Left cardiac atrium (tissue), 4 donors: ENCODE measurements at regions not wholly inside any gene's neighbourhood (a gene's known extent, or its start where the extent isn't known, plus 50 kb on each side); places are given as distances from the start of the nearest gene placed in this dataset.
"Not testable (repeated sequence)": the region's sequence is repeated elsewhere in the genome, so short reads cannot be mapped to it uniquely, and the experiment has no call there.

Experiments used
- ATAC-seq, 2 donors: fragments of 200-7000 bp; cut with Tn5 transposase; one replicate each; pipeline ENCODE4 v1.9.1; 2020; ENCODE audit warnings: mild to moderate bottlenecking in 2 of 2, moderate library complexity in 2 of 2
- DNase-seq: peaks from one replicate; pipeline ENCODE4 v3.0.0-alpha.2; 2020
- intact Hi-C, 2 donors: fragments of 100-400 bp; cut with DNase I; formaldehyde crosslinking; loops; one replicate each; pipeline versions ENCODE4 v1.14.1 to v1.15.1; 2022 to 2023
- donor health status: DM: no; HTN: yes; CAD: no.
- donor health status: DM: no; HTN: yes; CAD: no; lungs with severe emphysema.
- donor health status: DM: yes; HTN: yes; CAD: no.
- donor health status: Dilated cardiomyopathy.

DNA sequence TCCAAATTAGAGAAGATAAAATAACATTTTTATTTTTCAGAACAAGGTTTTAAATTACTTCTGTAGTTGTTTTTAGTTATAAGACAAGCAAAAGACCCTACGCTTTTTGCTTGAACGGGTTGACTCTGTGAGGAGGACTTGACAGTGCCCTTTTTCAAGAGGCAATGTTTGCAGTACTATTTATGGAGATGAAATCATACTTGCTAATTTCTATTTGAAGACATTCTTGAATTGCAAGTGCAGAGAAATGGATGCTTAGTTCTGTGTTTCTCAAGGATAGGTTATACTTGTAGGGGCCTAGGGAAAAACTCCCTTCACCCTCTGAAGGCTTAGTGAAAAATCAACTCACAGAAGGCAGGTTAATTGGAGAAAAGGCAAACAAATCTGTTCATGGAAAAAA, 1229.5 kb downstream of the REEP3 start:
- no peak for DNase-seq
- intact Hi-C loops: no loop called here

DNA sequence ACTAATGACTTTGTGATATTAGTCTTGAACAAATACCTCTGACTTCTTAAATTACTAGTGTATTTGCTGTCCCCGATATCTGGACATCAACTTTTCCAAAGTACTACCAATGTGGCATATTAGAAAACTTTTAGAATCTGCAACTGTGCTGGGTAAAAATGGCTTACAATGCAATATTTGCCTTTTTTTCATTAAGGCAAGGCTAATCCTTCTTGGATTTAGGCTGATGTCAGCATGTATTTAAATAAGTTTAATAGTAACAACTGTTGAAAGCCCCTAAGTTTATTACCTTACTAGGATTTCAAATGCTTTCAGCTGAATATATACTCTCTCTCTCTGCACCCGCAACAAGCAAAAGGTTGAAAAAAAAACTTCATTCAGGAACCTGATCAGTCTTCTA, 1232.3 kb downstream of the REEP3 start:
- no peak for DNase-seq
- ATAC-seq: no peak
- intact Hi-C loops: no loop called here

More for the DNA sequence above, 1229.5 kb downstream of the REEP3 start:
- ATAC-seq: no peak

DNA sequence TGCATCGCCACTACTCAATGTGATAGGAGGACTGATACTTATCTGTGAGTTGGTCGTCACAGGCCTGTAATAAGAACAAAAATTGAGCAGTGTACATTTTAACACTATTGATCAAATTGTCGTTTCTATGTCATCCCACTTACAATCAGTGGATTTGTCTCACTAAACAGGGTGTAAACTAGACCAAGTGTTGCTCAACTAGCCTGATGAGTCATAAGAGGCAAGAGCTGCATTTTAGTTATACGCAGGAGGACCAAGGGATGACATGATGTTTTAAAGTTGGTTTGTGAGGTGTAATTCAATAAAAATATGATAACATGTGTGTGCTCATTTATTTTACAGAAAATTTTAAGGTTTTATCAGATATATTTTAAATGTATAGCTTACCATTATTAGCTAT, 1239.2 kb downstream of the REEP3 start:
- ATAC-seq: no peak
- intact Hi-C loops: no loop called here
- no peak for DNase-seq

DNA sequence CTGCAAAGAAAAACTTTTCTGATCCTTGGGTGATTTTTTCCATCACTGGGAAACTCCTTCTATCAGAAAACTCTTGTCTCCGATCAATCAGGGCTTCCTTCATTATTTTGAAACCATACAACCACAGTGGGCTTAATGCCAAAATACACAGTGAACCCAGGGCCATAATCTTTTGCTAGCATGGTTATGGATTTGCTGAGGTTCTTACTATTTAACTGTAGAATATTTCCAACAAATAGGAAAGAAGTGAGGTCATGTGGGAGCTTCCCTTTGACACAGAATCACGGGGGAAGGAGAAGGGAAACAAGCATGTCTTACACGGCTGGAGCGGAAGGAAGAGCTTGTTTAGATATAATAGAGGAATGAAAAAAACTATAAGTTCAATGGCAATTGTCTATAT, 1241.7 kb downstream of the REEP3 start:
- no peak for ATAC-seq
- intact Hi-C loops: no loop called here

DNA sequence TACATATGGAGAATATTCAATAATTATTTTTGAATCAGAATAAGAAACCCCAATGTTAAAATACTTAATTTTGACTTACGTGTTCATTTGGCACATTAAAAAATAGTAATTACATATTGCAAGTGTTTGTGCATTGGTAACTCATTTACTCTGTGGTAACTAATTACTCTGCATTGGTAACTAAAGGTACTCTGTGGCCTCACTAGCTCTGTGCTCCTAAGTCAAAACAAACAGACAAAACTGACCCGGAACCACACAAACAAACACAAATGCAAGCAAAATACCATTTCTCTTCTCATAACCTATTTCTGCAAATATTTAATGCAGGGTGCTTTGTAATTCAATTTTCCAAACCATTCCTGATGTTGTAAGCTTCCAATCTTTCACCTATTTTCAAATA, 1244.3 kb downstream of the REEP3 start:
- DNase-seq (no peak), ATAC-seq (no peak)
- intact Hi-C loops: no loop called here

More for the DNA sequence above, 1241.7 kb downstream of the REEP3 start:
- DNase-seq: no peak

DNA sequence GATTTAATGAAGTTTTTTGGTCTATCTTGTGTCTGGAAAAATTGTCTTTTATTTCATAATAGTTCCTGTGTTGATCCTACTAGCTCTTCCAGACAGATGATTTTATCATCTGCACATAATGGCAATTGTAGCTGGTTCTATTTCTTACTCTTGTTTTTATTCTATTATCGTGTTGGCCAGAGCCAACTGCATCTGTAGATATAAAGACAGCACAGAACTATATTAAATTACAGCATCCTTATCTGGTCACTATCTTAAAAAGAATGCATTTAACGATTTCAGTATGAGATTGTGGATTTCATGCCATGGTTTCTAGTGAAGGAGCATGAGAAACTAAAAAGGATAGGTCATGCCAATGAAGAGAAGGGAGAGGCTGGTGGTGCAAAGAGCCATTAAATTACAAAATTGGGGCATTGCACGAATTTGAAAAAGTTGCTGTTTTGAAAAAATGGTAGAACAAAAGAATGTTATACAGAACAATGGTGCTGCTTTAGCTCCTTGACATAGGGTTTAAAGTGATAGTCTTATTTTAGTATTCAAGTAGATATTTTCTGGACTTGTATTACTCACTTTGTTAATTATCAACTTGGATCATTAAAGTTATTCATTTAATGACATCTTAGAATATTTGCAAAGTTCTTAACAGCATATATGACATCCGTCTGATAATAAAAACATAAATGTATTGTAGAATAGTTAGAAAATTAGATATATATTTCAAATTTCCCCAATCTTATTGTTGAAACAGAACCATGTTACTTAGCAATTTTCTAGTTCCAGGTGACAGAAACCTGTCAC, 1250.3 kb downstream of the REEP3 start:
- intact Hi-C loops: no loop called here
- no peak for DNase-seq
- ATAC-seq: no peak

DNA sequence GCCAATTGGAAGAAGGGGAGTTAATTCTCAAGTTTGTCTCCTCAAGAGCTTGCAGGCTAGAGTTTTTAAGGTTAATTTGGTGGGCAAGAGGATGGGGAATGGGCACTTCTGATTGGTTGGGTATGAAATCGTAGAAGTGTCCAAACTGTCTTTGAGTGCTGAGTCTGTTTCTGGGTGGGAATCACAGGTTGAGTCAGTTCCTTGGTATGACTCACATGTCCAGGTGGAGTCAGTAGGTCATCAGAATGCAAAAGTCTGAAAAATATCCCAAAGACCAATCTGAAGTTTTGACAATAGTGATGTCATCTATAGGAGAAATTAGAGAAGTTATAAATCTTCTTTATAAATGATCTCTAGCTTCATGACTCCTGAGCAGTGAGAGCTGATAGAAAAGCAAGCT, 1252.2 kb downstream of the REEP3 start:
- DNase-seq (no peak), ATAC-seq (no peak)
- intact Hi-C loops: no loop called here

DNA sequence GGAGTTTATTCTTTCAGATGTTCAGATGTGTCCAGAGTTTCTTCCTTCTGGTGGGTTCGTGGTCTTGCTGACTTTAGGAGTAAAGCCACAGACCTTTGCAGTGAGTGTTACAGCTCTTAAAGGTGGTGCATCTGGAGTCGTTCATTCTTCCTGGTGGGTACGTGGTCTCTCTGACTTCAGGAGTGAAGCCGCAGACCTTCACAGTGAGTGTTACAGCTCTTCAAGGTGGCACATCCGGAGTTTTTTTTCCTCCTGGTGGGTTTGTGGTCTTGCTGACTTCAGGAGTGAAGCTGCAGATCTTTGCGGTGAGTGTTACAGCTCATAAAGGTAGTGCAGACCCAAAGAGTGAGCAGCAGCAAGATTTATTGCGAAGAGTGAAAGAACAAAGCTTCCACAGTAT, 1263.2 kb downstream of the REEP3 start:
- DNase-seq, intact Hi-C loops, ATAC-seq: not testable (repeated sequence)

DNA sequence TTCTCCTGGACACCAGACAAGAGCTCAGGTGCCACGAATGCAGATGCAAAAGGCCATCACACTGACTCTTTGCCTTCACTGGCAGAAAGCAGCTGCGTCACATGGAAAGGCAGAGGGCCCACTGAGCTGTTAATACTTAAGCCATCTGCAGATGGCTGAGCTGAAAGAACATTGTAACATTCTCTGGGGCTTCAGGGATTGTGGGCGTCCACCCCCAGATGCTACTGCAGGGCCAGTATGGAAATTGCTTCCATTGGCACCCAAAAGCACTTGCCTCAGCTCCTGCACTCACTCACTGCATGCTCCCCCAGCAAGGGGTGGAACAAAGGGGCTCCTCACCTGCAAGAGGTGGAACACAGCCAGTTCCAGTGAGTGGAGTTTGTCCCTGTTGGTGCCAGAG, 1264.6 kb downstream of the REEP3 start:
- DNase-seq: no peak
- intact Hi-C loops: no loop called here
- ATAC-seq: no peak

DNA sequence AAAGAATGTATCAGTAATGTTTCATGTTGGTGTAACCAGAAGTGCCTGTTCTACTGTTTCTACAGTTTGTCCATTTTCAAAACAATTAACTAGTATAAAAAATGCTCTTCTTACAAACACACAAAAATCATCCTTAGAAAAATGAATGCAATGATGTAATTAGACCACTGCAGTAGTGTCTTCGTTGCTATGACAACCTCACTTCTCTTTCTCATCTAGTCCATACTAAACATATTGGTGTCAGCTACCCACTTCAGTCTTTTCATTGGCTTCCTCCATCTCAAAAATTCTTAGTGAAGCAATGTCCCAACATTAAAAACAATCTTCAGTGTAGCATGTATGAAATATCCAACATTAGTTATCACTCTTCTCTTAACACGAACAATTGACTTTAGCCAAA, 1265.8 kb downstream of the REEP3 start:
- DNase-seq: no peak
- ATAC-seq: no peak
- intact Hi-C loops: no loop called here

DNA sequence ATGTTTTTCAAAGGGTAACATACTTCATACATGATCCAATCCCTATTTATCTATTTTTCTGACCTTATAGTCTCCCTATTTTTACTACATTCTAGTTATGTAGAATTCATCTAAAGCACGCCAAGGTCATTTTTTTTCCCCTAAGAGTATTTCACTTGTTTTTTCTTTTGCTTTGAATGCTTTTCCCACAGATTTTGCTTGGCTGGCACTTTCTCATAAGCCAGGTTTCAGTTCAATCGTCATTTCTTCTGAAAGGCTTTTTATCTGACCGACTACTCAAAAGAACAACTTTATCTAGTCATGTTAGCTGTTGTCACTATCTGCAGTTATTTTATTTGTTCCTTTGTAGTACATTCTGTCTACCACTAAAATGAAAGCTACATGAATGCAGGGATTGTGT, 1274.6 kb downstream of the REEP3 start:
- intact Hi-C loops: no loop called here
- DNase-seq (no peak), ATAC-seq (no peak)

DNA sequence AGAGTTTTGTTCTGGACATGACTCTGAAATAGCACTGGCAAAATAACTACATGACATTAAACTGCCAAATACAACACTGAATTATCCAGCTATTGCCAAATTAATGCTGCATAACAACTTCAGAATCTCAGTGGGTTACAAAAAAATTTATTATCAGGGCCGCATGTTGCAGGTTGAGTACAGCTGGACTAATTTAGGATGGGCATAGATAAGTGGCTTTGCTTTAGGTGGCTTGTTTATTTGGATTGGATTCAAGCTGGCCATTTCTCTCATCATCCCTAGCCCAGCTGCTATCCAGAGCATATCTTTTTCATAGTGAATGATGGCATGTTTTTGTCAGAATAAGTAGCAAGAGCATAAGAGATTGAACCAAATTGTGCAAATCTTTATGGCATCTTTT, 1277.1 kb downstream of the REEP3 start:
- intact Hi-C loops: no loop called here
- no peak for DNase-seq
- ATAC-seq: no peak

DNA sequence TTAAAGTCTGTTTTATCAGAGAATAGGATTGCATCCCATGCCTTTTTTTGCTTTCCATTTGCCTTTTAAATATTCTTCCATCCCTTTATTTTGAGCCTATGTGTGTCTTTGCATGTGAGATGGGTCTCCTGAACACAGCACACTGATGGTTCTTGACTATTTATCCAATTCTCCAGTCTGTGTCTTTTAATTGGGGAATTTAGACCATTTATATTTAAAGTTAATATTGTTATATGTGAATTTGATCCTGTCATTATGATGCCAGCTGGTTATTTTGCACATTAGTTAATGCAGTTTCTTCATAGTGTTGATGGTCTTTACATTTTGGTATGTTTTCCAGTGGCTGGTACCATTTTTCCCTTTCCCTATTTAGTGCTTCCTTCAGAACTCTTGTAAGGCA, 1287.0 kb downstream of the REEP3 start:
- DNase-seq, ATAC-seq, intact Hi-C loops: not testable (repeated sequence)

DNA sequence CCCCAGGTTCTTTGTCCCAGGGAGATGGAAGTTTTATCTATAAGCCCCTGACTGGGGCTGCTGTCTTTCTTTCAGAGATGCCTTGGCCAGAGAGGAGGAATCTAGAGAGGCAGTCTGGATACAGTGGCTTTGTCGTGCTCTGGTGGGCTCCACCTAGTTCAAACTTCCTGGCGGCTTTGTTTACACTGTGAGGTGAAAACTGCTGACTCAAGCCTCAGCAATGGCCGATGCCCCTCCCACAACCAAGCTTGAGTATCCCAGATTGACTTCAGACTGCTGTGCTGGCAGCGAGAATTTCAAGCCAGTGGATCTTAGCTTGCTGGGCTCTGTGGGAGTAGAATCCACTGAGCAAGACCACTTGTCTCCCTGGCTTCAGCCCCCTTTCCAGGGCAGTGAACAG, 1288.8 kb downstream of the REEP3 start:
- intact Hi-C loops, ATAC-seq: not testable (repeated sequence)

DNA sequence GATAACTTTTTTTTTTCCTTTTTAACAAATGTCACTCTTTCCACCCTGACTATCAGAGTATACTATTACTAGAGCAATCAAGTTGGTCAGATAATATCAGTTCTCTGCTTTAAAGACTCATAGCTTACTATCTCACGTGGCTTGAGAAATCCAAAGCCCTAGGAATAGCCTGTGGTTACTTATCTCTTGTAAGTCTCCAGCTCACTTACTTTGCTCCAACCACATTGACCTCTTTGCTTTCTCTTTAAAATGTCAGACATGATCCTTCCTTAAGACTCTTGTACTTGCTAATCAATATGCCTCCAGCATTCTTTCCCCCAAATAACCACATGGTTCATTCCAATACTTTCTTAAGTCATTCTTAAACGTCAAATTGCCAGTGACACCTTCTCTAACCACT, 1292.2 kb downstream of the REEP3 start:
- intact Hi-C loops: no loop called here
- ATAC-seq (no peak), DNase-seq (no peak)

More for the DNA sequence above, 1288.8 kb downstream of the REEP3 start:
- DNase-seq: not testable (repeated sequence)

DNA sequence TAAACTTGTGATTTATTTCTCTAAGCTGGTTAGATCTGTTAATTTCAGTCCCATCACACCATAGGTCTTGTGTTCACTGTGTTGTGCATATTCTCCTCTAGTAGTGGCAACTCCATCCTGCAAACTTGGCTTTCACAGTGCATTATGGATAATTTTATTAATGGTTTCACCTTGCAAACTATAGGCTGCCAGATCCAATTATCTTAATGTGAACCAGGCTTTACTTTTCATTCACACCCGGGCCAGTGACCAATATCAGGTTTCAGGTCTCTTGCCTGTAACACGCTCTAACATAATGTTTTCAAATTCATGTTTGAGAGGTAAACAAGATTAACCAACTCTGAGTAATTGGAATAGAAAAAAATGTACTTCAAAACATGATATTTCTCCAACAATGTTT, 1293.0 kb downstream of the REEP3 start:
- ATAC-seq: no peak
- intact Hi-C loops: no loop called here
- DNase-seq: no peak

DNA sequence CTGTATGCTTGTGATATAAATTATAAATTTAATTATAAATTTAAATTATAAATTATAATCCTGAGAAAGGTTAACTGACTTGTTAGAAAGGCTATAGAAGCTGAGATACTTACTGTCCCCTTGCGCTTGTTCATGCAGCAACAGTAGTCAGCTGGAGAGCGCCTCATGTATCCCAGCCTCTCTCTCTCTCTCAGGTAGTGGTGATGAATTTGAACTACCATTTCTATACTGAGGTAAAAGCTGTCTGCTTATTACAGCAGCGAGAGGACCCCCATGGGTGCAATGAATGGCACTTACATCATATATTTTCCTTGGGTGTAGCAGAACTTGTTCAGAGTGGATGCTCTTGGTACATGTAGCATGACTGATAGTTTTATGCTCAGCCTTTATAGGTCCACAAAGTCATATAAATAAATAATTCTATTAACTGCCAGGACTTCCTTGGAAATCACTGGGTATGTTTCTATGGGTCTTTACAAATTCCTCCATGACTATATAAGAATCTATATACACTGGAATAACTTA, 1308.7 kb downstream of the REEP3 start:
- ATAC-seq (no peak), DNase-seq (no peak)
- intact Hi-C loops: no loop called here

DNA sequence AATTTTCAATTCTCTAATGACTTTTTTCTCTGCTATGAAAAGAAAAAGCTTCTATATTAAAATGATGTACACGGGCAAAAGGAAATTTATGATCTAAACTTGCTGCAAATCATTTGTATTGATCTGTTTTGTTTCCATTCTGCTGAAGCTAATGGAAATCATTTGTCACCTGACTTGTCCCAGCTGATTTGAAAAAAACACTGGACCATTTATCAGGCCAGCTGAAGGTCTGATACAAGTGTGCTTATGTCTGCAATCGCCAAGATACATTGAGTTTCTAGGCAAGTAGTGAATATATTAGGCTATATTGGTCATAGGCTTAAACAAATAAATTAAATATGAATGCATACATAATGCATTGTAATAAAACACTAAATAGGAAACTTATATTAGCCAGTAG, 1309.7 kb downstream of the REEP3 start:
- intact Hi-C loops: no loop called here
- no peak for DNase-seq
- ATAC-seq: no peak

DNA sequence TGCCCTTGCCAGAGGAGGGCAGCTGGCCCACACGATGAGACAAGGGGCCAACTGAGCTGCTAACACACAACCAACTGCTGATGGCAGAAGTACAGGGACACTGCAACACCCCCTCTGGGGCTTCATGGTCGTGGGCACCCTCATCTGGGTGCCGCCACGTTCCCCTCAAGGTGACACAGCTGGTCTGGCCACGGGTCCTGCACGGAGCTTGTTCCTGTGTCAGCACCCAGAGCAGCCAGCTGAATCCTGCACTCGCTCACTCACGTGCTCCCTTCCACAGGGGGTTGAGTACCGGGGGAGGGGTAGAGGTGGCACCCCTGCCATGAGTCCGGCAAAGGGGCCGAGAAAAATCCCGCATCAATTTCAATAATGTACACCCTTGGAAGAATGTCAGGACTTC, 1319.1 kb downstream of the REEP3 start:
- ATAC-seq: no peak
- intact Hi-C loops: no loop called here
- DNase-seq: no peak

DNA sequence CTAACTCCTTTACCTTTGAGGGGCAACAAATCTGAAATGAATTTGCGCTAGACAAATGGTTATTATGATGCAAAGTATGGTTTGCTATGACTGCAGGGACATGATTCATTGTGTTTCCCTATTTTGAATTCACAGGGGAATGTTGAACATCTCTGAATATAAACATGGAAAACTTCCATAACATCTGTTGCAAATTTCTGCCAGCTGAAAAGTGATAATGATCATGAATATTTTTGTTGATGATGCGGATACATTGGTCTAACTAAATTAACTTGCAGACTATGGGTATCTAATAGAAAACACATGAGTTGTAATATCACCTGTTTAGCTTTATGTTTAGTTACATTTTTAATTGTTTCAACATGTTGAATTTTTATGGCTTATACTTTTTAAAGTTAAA, 1325.5 kb downstream of the REEP3 start:
- intact Hi-C loops: no loop called here
- ATAC-seq (no peak), DNase-seq (no peak)

DNA sequence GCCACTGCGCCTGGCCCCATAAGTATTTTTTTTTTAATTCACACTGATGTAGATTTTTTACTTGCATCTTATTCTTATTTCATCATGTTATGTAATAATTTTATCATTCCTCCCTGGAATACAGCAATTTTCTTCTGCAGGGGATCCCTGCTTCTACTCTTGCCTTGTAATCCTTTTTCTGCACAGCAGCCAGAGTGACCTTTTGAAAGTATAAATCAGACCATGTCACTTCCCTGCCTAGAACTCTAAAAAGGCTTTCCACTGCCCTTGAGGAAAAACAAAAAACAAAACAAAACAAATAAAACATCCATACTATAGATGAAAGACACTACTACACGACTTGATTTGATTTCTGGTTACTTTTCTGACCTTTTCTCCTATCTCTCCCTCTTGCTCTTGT, 1334.7 kb downstream of the REEP3 start:
- intact Hi-C loops: no loop called here
- no peak for DNase-seq
- ATAC-seq: no peak
